ENCODE measurements at regions not wholly inside any gene's neighbourhood (a gene's known extent, or its start where the extent isn't known, plus 50 kb on each side); places are given as distances from the start of the nearest gene placed in this dataset.
"Not testable (repeated sequence)": the region's sequence is repeated elsewhere in the genome, so short reads cannot be mapped to it uniquely, and the experiment has no call there.

- Mint-ChIP-seq H3K9me3 (ENCODE audit: insufficient read depth) (no peaks in the 10 kb centered on the region), H3K27me3 (ENCODE audit: low read depth) (no peaks in the 10 kb centered on the region), H3K4me1 (ENCODE audit: low read depth) (no peaks in the 10 kb centered on the region), H3K4me3 (no peak overlapping the region), H3K27ac (no peak overlapping the region), H3K36me3 (ENCODE audit: low read depth) (no peaks in the 10 kb centered on the region)
- ATAC-seq = no peak
- DNase-seq = no peak
- CTCF ChIA-PET = no interaction called here
- POLR2A ChIA-PET = no interaction called here
These were observed 312.3 kb upstream of the RIOK2 start for GRCh38 chr5:97495301-97495700.

DNA sequence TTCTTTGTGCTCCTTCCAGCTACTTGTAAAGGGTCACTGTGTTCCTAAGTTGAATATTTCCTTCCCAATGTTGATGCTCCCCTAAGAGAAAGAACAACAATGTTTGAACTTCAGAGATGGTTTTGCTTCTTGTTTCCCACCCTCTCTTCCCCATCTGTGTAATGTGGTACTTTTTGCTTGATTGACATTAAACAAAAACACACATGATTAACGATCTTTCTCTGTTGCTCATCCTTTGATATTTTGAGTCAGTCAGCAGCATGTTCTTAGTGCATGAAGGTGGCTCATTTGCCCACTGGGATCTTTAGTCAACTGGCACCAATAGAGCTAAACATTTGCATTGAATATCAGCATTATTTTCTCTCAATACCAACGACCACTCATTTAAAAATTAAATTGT is 313.0 kb upstream of the RIOK2 start:
- Mint-ChIP-seq H3K4me3 (no peak overlapping the region), H3K27ac (no peak overlapping the region), H3K27me3 (ENCODE audit: low read depth) (no peaks in the 10 kb centered on the region), H3K9me3 (ENCODE audit: insufficient read depth) (no peaks in the 10 kb centered on the region), H3K36me3 (ENCODE audit: low read depth) (no peaks in the 10 kb centered on the region), H3K4me1 (ENCODE audit: low read depth) (no peaks in the 10 kb centered on the region)
- ChIA-PET POLR2A (no interaction called here), CTCF (no interaction called here)
- no peak for DNase-seq
- no peak for ATAC-seq

GRCh38 chr5:97498657-97499056 is 315.6 kb upstream of the RIOK2 start:
- no peak overlapping the region for H3K4me3 Mint-ChIP-seq
- POLR2A ChIA-PET = no interaction called here

DNA sequence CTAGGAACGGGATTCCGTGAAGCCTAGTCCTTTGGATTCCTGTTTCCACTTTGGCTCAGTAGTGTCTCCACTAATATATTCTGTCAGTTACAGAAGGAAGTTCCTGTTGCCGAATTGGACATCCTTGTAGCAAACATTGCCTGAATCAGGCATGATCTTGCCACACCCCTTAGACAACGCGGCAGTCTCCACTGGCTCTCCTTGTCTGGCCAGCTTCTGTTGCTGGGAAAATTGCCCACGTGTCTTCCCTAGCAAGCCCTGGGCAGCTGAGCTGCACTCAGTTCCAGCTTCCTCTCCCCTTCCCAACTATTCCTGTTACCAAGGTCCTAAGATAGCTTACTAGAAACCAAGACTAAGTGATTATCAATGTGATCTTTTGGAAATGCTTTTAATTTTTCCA is 316.6 kb upstream of the RIOK2 start:
- no peak for DNase-seq
- ChIA-PET CTCF (no interaction called here), POLR2A (no interaction called here)
- Mint-ChIP-seq H3K36me3 (ENCODE audit: low read depth) (no peaks in the 10 kb centered on the region), H3K27me3 (ENCODE audit: low read depth) (no peaks in the 10 kb centered on the region), H3K4me3 (no peak overlapping the region), H3K4me1 (ENCODE audit: low read depth) (no peaks in the 10 kb centered on the region), H3K27ac (no peak overlapping the region), H3K9me3 (ENCODE audit: insufficient read depth) (no peaks in the 10 kb centered on the region)
- ATAC-seq = no peak

More at GRCh38 chr5:97498657-97499056, 315.6 kb upstream of the RIOK2 start:
- no peak for DNase-seq
- no peak for ATAC-seq
- Mint-ChIP-seq H3K4me1 (ENCODE audit: low read depth) (no peaks in the 10 kb centered on the region), H3K9me3 (ENCODE audit: insufficient read depth) (no peaks in the 10 kb centered on the region), H3K27ac (no peak overlapping the region), H3K36me3 (ENCODE audit: low read depth) (no peaks in the 10 kb centered on the region), H3K27me3 (ENCODE audit: low read depth) (no peaks in the 10 kb centered on the region)
- CTCF ChIA-PET = no interaction called here

GRCh38 chr5:97501286-97501964 is 318.4 kb upstream of the RIOK2 start:
- H3K4me3 Mint-ChIP-seq = no peak overlapping the region
- H3K4me1 Mint-ChIP-seq (ENCODE audit: low read depth) = no peaks in the 10 kb centered on the region
- no peaks in the 10 kb centered on the region for H3K9me3 Mint-ChIP-seq (ENCODE audit: insufficient read depth)
- CTCF ChIA-PET = interaction anchor here (0.9 kb wide), 1 partner anchor 32 kb away, joined by 3 read pairs; no protein-coding TSS in a partner anchor
- no peak overlapping the region for H3K27ac Mint-ChIP-seq
- H3K36me3 Mint-ChIP-seq (ENCODE audit: low read depth) = no peaks in the 10 kb centered on the region
- ATAC-seq (no peak), DNase-seq (no peak)
- POLR2A ChIA-PET = no interaction called here
- H3K27me3 Mint-ChIP-seq (ENCODE audit: low read depth) = no peaks in the 10 kb centered on the region

- Mint-ChIP-seq H3K27me3 (ENCODE audit: low read depth) (no peaks in the 10 kb centered on the region), H3K36me3 (ENCODE audit: low read depth) (no peaks in the 10 kb centered on the region), H3K4me1 (ENCODE audit: low read depth) (no peaks in the 10 kb centered on the region), H3K4me3 (no peak overlapping the region), H3K27ac (no peak overlapping the region), H3K9me3 (ENCODE audit: insufficient read depth) (no peaks in the 10 kb centered on the region)
- CTCF ChIA-PET = interaction anchor here (0.9 kb wide), 1 partner anchor 32 kb away, joined by 3 read pairs; no protein-coding TSS in a partner anchor
- POLR2A ChIA-PET = interaction anchor here (0.6 kb wide), 1 partner anchor 49 kb away, joined by 3 read pairs; no protein-coding TSS in a partner anchor
- no peak for DNase-seq
- no peak for ATAC-seq
These were observed 318.9 kb upstream of the RIOK2 start for GRCh38 chr5:97501965-97502305.

- DNase-seq = no peak
- ChIA-PET POLR2A (no interaction called here), CTCF (no interaction called here)
- Mint-ChIP-seq H3K27me3 (ENCODE audit: low read depth) (no peaks in the 10 kb centered on the region), H3K9me3 (ENCODE audit: insufficient read depth) (no peaks in the 10 kb centered on the region), H3K4me1 (ENCODE audit: low read depth) (no peaks in the 10 kb centered on the region), H3K36me3 (ENCODE audit: low read depth) (no peaks in the 10 kb centered on the region), H3K27ac (no peak overlapping the region), H3K4me3 (no peak overlapping the region)
- no peak for ATAC-seq
These were observed 325.8 kb upstream of the RIOK2 start for GRCh38 chr5:97508864-97509263.

- H3K4me3 Mint-ChIP-seq; DNase-seq; H3K36me3 Mint-ChIP-seq (ENCODE audit: low read depth); H3K27me3 Mint-ChIP-seq (ENCODE audit: low read depth); CTCF ChIA-PET; H3K27ac Mint-ChIP-seq; H3K4me1 Mint-ChIP-seq (ENCODE audit: low read depth); POLR2A ChIA-PET; H3K9me3 Mint-ChIP-seq (ENCODE audit: insufficient read depth); ATAC-seq: not testable (repeated sequence)
These were observed 336.5 kb upstream of the RIOK2 start for GRCh38 chr5:97519565-97519964.

DNA sequence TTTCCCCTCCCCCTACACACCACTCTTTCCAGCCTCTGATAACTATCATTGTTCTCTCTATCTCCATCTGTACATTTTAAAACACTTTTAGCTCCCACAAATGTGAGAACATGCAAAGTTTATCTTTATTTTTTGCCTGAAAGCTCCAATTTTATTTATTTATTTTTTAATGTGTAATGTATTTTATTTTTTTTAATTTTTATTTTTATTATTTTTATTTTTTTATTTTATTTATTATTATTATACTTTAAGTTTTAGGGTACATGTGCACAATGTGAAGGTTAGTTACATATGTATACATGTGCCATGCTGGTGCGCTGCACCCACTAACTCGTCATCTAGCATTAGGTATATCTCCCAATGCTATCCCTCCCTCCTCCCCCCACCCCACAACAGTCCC is 340.3 kb upstream of the RIOK2 start:
- H3K27ac Mint-ChIP-seq; POLR2A ChIA-PET; H3K36me3 Mint-ChIP-seq (ENCODE audit: low read depth); H3K9me3 Mint-ChIP-seq (ENCODE audit: insufficient read depth); ATAC-seq; H3K4me3 Mint-ChIP-seq; H3K4me1 Mint-ChIP-seq (ENCODE audit: low read depth); DNase-seq; CTCF ChIA-PET; H3K27me3 Mint-ChIP-seq (ENCODE audit: low read depth): not testable (repeated sequence)

DNA sequence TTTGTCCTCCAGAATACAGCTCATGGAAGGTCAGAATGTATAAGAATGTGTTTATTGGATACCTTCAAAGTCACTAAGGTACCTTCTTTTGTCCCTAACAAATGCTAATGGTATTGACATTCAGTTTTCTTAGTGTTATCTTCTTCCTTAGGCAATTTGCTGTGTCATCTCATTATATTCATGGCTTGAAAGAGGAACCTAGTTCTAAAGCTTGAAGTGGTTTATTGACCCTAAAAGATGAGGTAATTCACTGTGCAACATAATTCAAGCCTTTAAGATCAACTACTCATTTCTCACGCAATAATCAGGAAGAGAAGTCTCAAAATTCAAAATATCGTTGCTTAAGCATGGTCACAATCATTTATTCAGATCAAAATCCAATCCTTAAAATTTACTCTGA is 342.7 kb upstream of the RIOK2 start:
- ATAC-seq = no peak
- no peaks in the 10 kb centered on the region for H3K27me3 Mint-ChIP-seq (ENCODE audit: low read depth)
- DNase-seq = no peak
- ChIA-PET POLR2A (no interaction called here), CTCF (interaction anchor here (1.1 kb wide), 1 partner anchor 9 kb away, joined by 3 read pairs; no protein-coding TSS in a partner anchor)
- H3K4me1 Mint-ChIP-seq (ENCODE audit: low read depth) = no peaks in the 10 kb centered on the region
- H3K36me3 Mint-ChIP-seq (ENCODE audit: low read depth) = no peaks in the 10 kb centered on the region
- H3K4me3 Mint-ChIP-seq = no peak overlapping the region
- no peak overlapping the region for H3K27ac Mint-ChIP-seq
- H3K9me3 Mint-ChIP-seq (ENCODE audit: insufficient read depth) = no peaks in the 10 kb centered on the region

DNA sequence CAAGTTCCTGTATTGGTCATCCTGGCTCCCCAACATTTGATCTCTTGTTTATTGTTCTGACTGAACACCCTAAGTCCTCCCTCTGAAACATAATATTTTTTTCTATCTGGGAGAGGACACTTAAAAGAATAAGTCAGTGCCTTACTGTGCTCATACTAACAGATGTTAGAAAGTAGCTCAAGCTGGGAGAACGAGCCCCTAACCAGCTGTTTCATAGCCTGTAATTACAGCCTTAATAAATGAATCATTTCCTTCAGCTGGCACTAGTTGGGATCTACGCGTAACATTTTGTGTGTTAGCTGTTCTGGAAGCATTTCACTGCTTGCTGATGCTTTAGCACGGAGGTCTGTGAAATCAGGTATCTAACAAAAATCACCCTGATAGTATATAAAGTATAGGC is 345.9 kb upstream of the RIOK2 start:
- H3K27me3 Mint-ChIP-seq (ENCODE audit: low read depth) = no peaks in the 10 kb centered on the region
- H3K27ac Mint-ChIP-seq = no peak overlapping the region
- ATAC-seq (no peak), DNase-seq (no peak)
- H3K4me1 Mint-ChIP-seq (ENCODE audit: low read depth) = peaks cover 2% of the 10 kb centered on the region
- no peaks in the 10 kb centered on the region for H3K9me3 Mint-ChIP-seq (ENCODE audit: insufficient read depth)
- H3K4me3 Mint-ChIP-seq = no peak overlapping the region
- no peaks in the 10 kb centered on the region for H3K36me3 Mint-ChIP-seq (ENCODE audit: low read depth)
- POLR2A ChIA-PET = no interaction called here
- CTCF ChIA-PET = no interaction called here

- ChIA-PET POLR2A (no interaction called here), CTCF (no interaction called here)
- Mint-ChIP-seq H3K27me3 (ENCODE audit: low read depth) (no peaks in the 10 kb centered on the region), H3K27ac (no peak overlapping the region), H3K9me3 (ENCODE audit: insufficient read depth) (no peaks in the 10 kb centered on the region), H3K36me3 (ENCODE audit: low read depth) (no peaks in the 10 kb centered on the region), H3K4me3 (no peak overlapping the region), H3K4me1 (ENCODE audit: low read depth) (peaks cover 2% of the 10 kb centered on the region)
- DNase-seq (no peak), ATAC-seq (no peak)
These were observed 346.4 kb upstream of the RIOK2 start for GRCh38 chr5:97529354-97529985.

DNA sequence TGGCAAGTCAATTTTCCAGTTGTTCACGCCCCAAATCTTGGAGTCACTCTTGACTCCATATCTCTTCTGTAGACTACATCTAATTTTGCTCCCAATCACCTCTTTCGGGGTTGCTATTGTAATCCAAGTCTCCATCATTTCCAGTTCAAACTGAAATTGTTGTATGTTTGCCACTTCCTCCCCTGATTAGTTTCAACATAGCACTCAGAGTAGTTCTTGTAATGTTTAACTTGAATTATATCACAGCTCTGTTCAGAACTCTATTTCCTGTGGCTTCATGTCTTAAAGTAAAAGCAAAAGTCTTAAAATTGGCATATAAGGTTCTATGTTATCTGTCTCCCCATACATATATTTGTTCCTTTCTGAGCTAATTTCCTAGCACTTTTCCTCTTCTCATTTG is 348.5 kb upstream of the RIOK2 start:
- DNase-seq = no peak
- peaks cover 2% of the 10 kb centered on the region for H3K4me1 Mint-ChIP-seq (ENCODE audit: low read depth)
- H3K27me3 Mint-ChIP-seq (ENCODE audit: low read depth) = no peaks in the 10 kb centered on the region
- CTCF ChIA-PET = no interaction called here
- H3K27ac Mint-ChIP-seq = no peak overlapping the region
- no peaks in the 10 kb centered on the region for H3K36me3 Mint-ChIP-seq (ENCODE audit: low read depth)
- ATAC-seq = no peak
- POLR2A ChIA-PET = interaction anchor here (0.6 kb wide), 1 partner anchor 1397 kb away, joined by 5 read pairs; no protein-coding TSS in a partner anchor
- no peaks in the 10 kb centered on the region for H3K9me3 Mint-ChIP-seq (ENCODE audit: insufficient read depth)
- no peak overlapping the region for H3K4me3 Mint-ChIP-seq
